K562 (cell line): ENCODE measurements at regions not wholly inside any gene's neighbourhood (a gene's known extent, or its start where the extent isn't known, plus 50 kb on each side); places are given as distances from the start of the nearest gene placed in this dataset.

ENCODE experiments used
- ATAC-seq: fragments of 200-7000 bp; cut with Tn5 transposase; 3 replicates; pipeline ENCODE4 v1.9.1; 2020; ENCODE audit warnings: moderate library complexity
- BruUV-seq: library from RNA; stranded (reverse); fragments of 400-500 nt; replicated peaks from 2 replicates; lab custom pipeline; 2021; lab: Mats Ljungman, UMichigan
- CTCF ChIA-PET: fragments of 300-600 bp; formaldehyde crosslinking; extraction: SDS; loops from one replicate; lab custom pipeline; 2021; ENCODE audit warnings: low intra/inter-chr PET ratio; lab: Yijun Ruan, JAX
- POLR2A ChIA-PET: fragments of 300-600, 350-650 bp; sonication (Branson Sonifier 250); formaldehyde crosslinking; extraction: SDS; loops from one replicate; lab custom pipeline; 2021; ENCODE audit warnings: antibody characterized with exemption, inconsistent platforms; lab: Yijun Ruan, JAX
- DNase-seq, 4 experiments: peaks; one replicate each; pipeline versions ENCODE4 v3.0.0 to v3.0.0-alpha.2; 2011 to 2018; ENCODE audit warnings: low spot score in 3 of 4, mixed read lengths in 3 of 4; ENCODE audit errors: extremely low read depth in 1 of 4
- FAIRE-seq: peaks from 2 replicates; lab custom pipeline; 2011; peaks lifted over from hg19 to GRCh38; lab: Jason Lieb, UNC
- H2AFZ ChIP-seq: 2 replicates; pipeline ENCODE4 v1.6.0; 2011; ENCODE audit warnings: low read depth, low read length, control low read depth, inconsistent platforms
- H3K27ac ChIP-seq: fragments of 200-600 bp; 3 replicates; pipeline ENCODE4 v1.8.0; 2011; ENCODE audit warnings: low read depth, mild to moderate bottlenecking, control low read depth, inconsistent platforms, low read length, moderate library complexity, mixed read lengths; ENCODE audit errors: extremely low read depth
- H3K27me3 ChIP-seq, 2 experiments: fragments of 300-600 bp in 1 of 2; 2 replicates in 1 of 2; 3 replicates in 1 of 2; pipeline versions ENCODE4 v1.6.0 to v1.8.0; 2011; ENCODE audit warnings: inconsistent platforms in 2 of 2, low read length in 2 of 2, mild to moderate bottlenecking in 1 of 2, mixed read lengths in 1 of 2, moderate library complexity in 1 of 2; ENCODE audit not compliant: control insufficient read depth in 2 of 2, insufficient read depth in 2 of 2
- H3K36me3 ChIP-seq: fragments of 300-600 bp; 3 replicates; pipeline ENCODE4 v1.8.0; 2011; ENCODE audit warnings: mild to moderate bottlenecking, low read length, inconsistent platforms; ENCODE audit not compliant: control insufficient read depth, insufficient read depth
- H3K4me1 ChIP-seq, 2 experiments: fragments of 200-600 bp in 1 of 2; replicated peaks in 1 of 2; 2 replicates in 1 of 2; 3 replicates in 1 of 2; pipeline versions ENCODE4 v1.5.1 to v1.8.0; 2011; ENCODE audit warnings: inconsistent platforms in 2 of 2, low read length in 2 of 2, mild to moderate bottlenecking in 1 of 2, mixed read lengths in 1 of 2, moderate library complexity in 1 of 2; ENCODE audit not compliant: control insufficient read depth in 2 of 2, insufficient read depth in 2 of 2
- H3K4me2 ChIP-seq: 2 replicates; pipeline ENCODE4 v1.6.1; 2011; ENCODE audit warnings: low read length, control low read depth, inconsistent platforms, mixed read lengths; ENCODE audit not compliant: insufficient read depth
- H3K4me3 ChIP-seq: fragments of 200-600 bp; sonication (generic), shearing (Covaris generic); 2 replicates; pipeline ENCODE4 v1.5.1; 2016; ENCODE audit warnings: control low read depth, inconsistent platforms
- H3K79me2 ChIP-seq: fragments of 200-600 bp; 3 replicates; pipeline ENCODE4 v1.8.0; 2011; ENCODE audit warnings: low read length, inconsistent platforms; ENCODE audit not compliant: control insufficient read depth, insufficient read depth
- H3K9ac ChIP-seq, 2 experiments: 2 replicates each; pipeline versions ENCODE4 v1.6.0 to v1.6.1; 2011; ENCODE audit warnings: low read depth in 2 of 2, low read length in 2 of 2, control low read depth in 1 of 2, inconsistent platforms in 1 of 2, mild to moderate bottlenecking in 1 of 2, mixed read lengths in 1 of 2; ENCODE audit not compliant: insufficient read depth in 1 of 2
- H3K9me1 ChIP-seq: one replicate; pipeline ENCODE4 v1.6.0; 2011; ENCODE audit warnings: inconsistent platforms, mild to moderate bottlenecking, low read length, moderate library complexity; ENCODE audit not compliant: control insufficient read depth, insufficient read depth
- H3K9me3 ChIP-seq: replicated peaks from 2 replicates; pipeline ENCODE4 v1.5.1; 2011; ENCODE audit warnings: low read depth, low read length, inconsistent platforms; ENCODE audit not compliant: control insufficient read depth, insufficient read depth
- H4K20me1 ChIP-seq: replicated peaks from 2 replicates; pipeline ENCODE4 v1.6.1; 2011; ENCODE audit warnings: low read length, inconsistent platforms, mixed read lengths; ENCODE audit not compliant: control insufficient read depth, insufficient read depth
- CBX2 ChIP-seq: fragments of 200-600 bp; sonication (generic); IDR thresholded peaks from one replicate; pipeline ENCODE4 v1.6.1; 2012; ENCODE audit warnings: mild to moderate bottlenecking, low read length, inconsistent platforms; ENCODE audit not compliant: insufficient read depth, poor library complexity, severe bottlenecking
- SIRT6 ChIP-seq: IDR thresholded peaks from one replicate; pipeline ENCODE4 v1.6.1; 2012; ENCODE audit warnings: low read depth, mild to moderate bottlenecking, control low read depth, inconsistent platforms, low read length, moderate library complexity
- TEAD2 ChIP-seq: fragments of 450-650 bp; IDR thresholded peaks from 2 replicates; pipeline ENCODE4 v1.6.1; 2016; ENCODE audit warnings: missing genetic modification characterization, control low read depth, missing compliant biosample characterization
- TFE3 ChIP-seq: fragments of 450-650 bp; formaldehyde crosslinking; IDR thresholded peaks from 2 replicates; pipeline ENCODE4 v1.4.0; 2020; ENCODE audit warnings: mild to moderate bottlenecking, mixed read lengths
- TRIM24 ChIP-seq, 2 experiments: fragments of 450-650 bp; IDR thresholded peaks; 2 replicates each; pipeline ENCODE4 v1.6.1; 2016
- WGBS: fragments of 100-300 bp; shearing (Covaris generic); methylation state at CpG from one replicate; pipeline ENCODE4 v1.1.6; 2016; ENCODE audit warnings: low coverage, mixed read lengths; ENCODE audit not compliant: insufficient coverage; ENCODE audit errors: missing lambda C conversion rate; 5-methylcytosine and 5-hydroxymethylcytosine counted together
- in situ Hi-C: fragments of 300-500 bp; cut with MboI; formaldehyde crosslinking; loops from 4 replicates; pipeline ENCODE4 v1.15.0; 2018; ENCODE audit warnings: inconsistent platforms, mixed read lengths
- intact Hi-C: fragments of 100-400 bp; cut with micrococcal nuclease; formaldehyde crosslinking; loops from 2 replicates; pipeline ENCODE4 v1.14.2; 2022

- Histone ChIP-seq H4K20me1 (no peaks in the 10 kb centered on the region), H3K27me3 (no peaks in the 10 kb centered on the region), H2AFZ (0 out of 2 replicates have a peak overlapping the region, but pooled peaks have one; percentile 1), H3K9ac (no peak overlapping the region), H3K4me3 (no peak overlapping the region), H3K79me2 (no peaks in the 10 kb centered on the region), H3K27ac (no peak overlapping the region), H3K4me1 (peaks cover 0 to 5% of the 10 kb centered on the region in 2 experiments; a peak in 1 of 5 replicates), H3K9me3 (no peaks in the 10 kb centered on the region), H3K4me2 (no peak overlapping the region), H3K36me3 (no peaks in the 10 kb centered on the region), H3K9me1 (no peaks in the 10 kb centered on the region)
- ChIA-PET POLR2A (no interaction called here), CTCF (no interaction called here)
- no TSS peak for BruUV-seq
- 8% methylated on average over 7 of the region's 7 CpGs for WGBS
- peak; percentile 71 for TF ChIP-seq TFE3 (CRISPR knock-in tag)
- no peak for TF ChIP-seq SIRT6
- TF ChIP-seq CBX2 = no peak
- no peak for TF ChIP-seq TRIM24 (IDR thresholded peaks at IDR 0.05)
- TF ChIP-seq TEAD2 (tag) = no peak
- no peak for FAIRE-seq
- in situ Hi-C loops = no loop called here
- no peak for ATAC-seq
- intact Hi-C loops = no loop called here
- DNase-seq = no peak
These were observed 228.5 kb upstream of the SESN3 start for GRCh38 chr11:95459291-95460042.
